ENCODE measurements at regions not wholly inside any gene's neighbourhood (a gene's known extent, or its start where the extent isn't known, plus 50 kb on each side); places are given as distances from the start of the nearest gene placed in this dataset.

GRCh38 chr11:116281173-116282160 is 491.3 kb downstream of the BUD13 start:
- H3K4me3 ChIP-seq (ENCODE audit: low read depth in 2 of 2, low read length in 2 of 2), result no peak overlapping the region
- BruUV-seq (replicated peaks), result no TSS peak
- ChIA-PET POLR2A (no interaction called here), CTCF (interaction anchor here (0.7 to 0.8 kb wide), 7 partner anchors 12 to 410 kb away, joined by 3 to 11 read pairs (median 6); no protein-coding TSS in a partner anchor)
- 0 out of 2 replicates have a peak, but pooled peaks cover 1% of the 10 kb centered on the region for H3K4me1 ChIP-seq (ENCODE audit: control insufficient read depth, insufficient read depth, low read length)
- no peak for TF ChIP-seq POLR2AphosphoS5 (IDR thresholded peaks at IDR 0.05; ENCODE audit: low read depth, low read length)
- TF ChIP-seq REST (IDR thresholded peaks at IDR 0.05; ENCODE audit: insufficient read depth in 1 of 2, low read depth in 2 of 2, low read length in 1 of 2), result no peak
- peak; percentile 57 for TF ChIP-seq CTCF (IDR thresholded peaks at IDR 0.05)
- no peak for TF ChIP-seq TCF7L2 (IDR thresholded peaks at IDR 0.05; ENCODE audit: low read depth, low read length)
- no peak for TF ChIP-seq SIN3A (IDR thresholded peaks at IDR 0.05; ENCODE audit: borderline replicate concordance, insufficient read depth, low read depth, low read length)
- no peak for ATAC-seq
- intact Hi-C loops (cut with micrococcal nuclease; ENCODE audit: unreplicated experiment) (no loop called here), in situ Hi-C loops (cut with HindIII; ENCODE audit: low pct_unique_long_range_greater_than_20kb, low sequenced_read_pairs) (no loop called here)
- no peaks in the 10 kb centered on the region for H3K9me3 ChIP-seq (ENCODE audit: control insufficient read depth, insufficient read depth, low read depth, low read length)
- no peaks in the 10 kb centered on the region for H3K36me3 ChIP-seq (ENCODE audit: control insufficient read depth, insufficient read depth, low read length)
- DNase-seq (ENCODE audit: low read depth, low spot score), result no peak
- peaks cover 2% of the 10 kb centered on the region for H3K27me3 ChIP-seq (ENCODE audit: control insufficient read depth, insufficient read depth, low read length)
- no peak overlapping the region for H3K27ac ChIP-seq (ENCODE audit: low read length)

- DNase-seq (ENCODE audit: low read depth, low spot score), result no peak
- CTCF ChIA-PET, result no interaction called here
- no peak for ATAC-seq
- in situ Hi-C loops (cut with HindIII; ENCODE audit: low pct_unique_long_range_greater_than_20kb, low sequenced_read_pairs), result no loop called here
- POLR2A ChIA-PET, result no interaction called here
- Histone ChIP-seq H3K27me3 (ENCODE audit: control insufficient read depth, insufficient read depth, low read length) (no peaks in the 10 kb centered on the region; the same call in 1 of the 2 replicates), H3K27ac (ENCODE audit: low read length) (no peak overlapping the region), H3K9me3 (ENCODE audit: control insufficient read depth, insufficient read depth, low read depth, low read length) (no peaks in the 10 kb centered on the region), H3K36me3 (ENCODE audit: control insufficient read depth, insufficient read depth, low read length) (no peaks in the 10 kb centered on the region), H3K4me1 (ENCODE audit: control insufficient read depth, insufficient read depth, low read length) (0 out of 2 replicates have a peak, but pooled peaks cover 2% of the 10 kb centered on the region), H3K4me3 (ENCODE audit: low read depth in 2 of 2, low read length in 2 of 2) (no peak overlapping the region)
- intact Hi-C loops (cut with micrococcal nuclease; ENCODE audit: unreplicated experiment), result loop anchor here (5.0 kb wide), 2 partner anchors 363 to 942 kb away; no protein-coding TSS in a partner anchor
- no TSS peak for BruUV-seq (replicated peaks)
- TF ChIP-seq CTCF (IDR thresholded peaks at IDR 0.05) (no peak), SIN3A (IDR thresholded peaks at IDR 0.05; ENCODE audit: borderline replicate concordance, insufficient read depth, low read depth, low read length) (no peak), POLR2AphosphoS5 (IDR thresholded peaks at IDR 0.05; ENCODE audit: low read depth, low read length) (no peak), REST (IDR thresholded peaks at IDR 0.05; ENCODE audit: insufficient read depth in 1 of 2, low read depth in 2 of 2, low read length in 1 of 2) (no peak), TCF7L2 (IDR thresholded peaks at IDR 0.05; ENCODE audit: low read depth, low read length) (no peak)
Observed at GRCh38 chr11:116279511-116279910, 493.3 kb downstream of the BUD13 start.
